ENCODE measurements at regions not wholly inside any gene's neighbourhood (a gene's known extent, or its start where the extent isn't known, plus 50 kb on each side); places are given as distances from the start of the nearest gene placed in this dataset.

DNA sequence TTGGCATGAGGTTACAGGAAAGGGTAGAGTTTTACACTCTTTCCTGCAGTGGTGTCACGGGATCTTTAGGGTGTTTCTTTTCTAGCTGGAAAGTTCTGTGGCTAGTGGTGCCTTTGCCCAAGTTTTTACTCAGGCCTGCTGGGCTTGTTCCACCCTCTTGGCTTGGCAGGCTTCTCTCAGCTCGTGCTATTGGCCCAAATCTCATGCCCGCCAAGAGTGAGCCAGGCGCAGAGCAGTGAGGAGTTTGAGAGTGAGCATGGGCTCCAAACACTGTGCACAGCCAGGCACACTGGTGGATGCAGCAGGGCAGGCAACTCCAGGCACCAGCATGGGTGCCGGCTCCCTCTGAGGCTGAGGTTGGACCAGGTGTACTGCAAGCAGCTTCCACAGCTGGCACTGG, 206.5 kb downstream of the SAMD5 start:
- H3K4me3 ChIP-seq (ENCODE audit: low read depth, low read length) = no peak overlapping the region
- no peak overlapping the region for H2AFZ ChIP-seq (ENCODE audit: low read length, unreplicated experiment)
- no peaks in the 10 kb centered on the region for H3K36me3 ChIP-seq (ENCODE audit: insufficient read depth, low read length)
- no peaks in the 10 kb centered on the region for H3K79me2 ChIP-seq (ENCODE audit: control insufficient read depth, insufficient read depth, low read length, unreplicated experiment)
- H3K27me3 ChIP-seq (ENCODE audit: insufficient read depth, low read length) = no peaks in the 10 kb centered on the region
- no peaks in the 10 kb centered on the region for H3K4me1 ChIP-seq (ENCODE audit: control insufficient read depth, insufficient read depth, low read length, unreplicated experiment)
- no peak overlapping the region for H3K27ac ChIP-seq (ENCODE audit: low read depth, low read length)

DNA sequence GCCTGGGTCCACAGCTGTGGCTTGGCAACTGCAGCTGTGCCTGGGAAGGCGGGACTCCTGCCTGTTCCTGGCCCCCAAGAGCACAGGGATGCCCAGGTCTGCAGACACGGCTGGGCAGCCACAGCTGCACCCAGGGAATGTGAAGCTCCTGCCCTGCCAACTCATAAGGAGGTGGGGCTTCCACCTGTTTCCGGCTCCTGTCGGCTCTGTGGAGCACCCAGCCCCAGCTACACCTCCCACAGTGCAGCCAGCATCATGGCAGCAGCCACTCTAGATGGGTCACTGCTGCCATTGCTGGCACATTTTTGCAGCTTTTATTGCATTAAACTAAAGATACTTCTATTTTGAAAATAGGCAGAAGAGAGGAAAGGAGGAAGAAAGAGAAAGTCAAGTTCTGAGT, 207.9 kb downstream of the SAMD5 start:
- Histone ChIP-seq H3K4me1 (ENCODE audit: control insufficient read depth, insufficient read depth, low read length, unreplicated experiment) (no peaks in the 10 kb centered on the region), H2AFZ (ENCODE audit: low read length, unreplicated experiment) (no peak overlapping the region), H3K36me3 (ENCODE audit: insufficient read depth, low read length) (no peaks in the 10 kb centered on the region), H3K27me3 (ENCODE audit: insufficient read depth, low read length) (no peaks in the 10 kb centered on the region), H3K27ac (ENCODE audit: low read depth, low read length) (no peak overlapping the region), H3K4me3 (ENCODE audit: low read depth, low read length) (no peak overlapping the region), H3K79me2 (ENCODE audit: control insufficient read depth, insufficient read depth, low read length, unreplicated experiment) (no peaks in the 10 kb centered on the region)

DNA sequence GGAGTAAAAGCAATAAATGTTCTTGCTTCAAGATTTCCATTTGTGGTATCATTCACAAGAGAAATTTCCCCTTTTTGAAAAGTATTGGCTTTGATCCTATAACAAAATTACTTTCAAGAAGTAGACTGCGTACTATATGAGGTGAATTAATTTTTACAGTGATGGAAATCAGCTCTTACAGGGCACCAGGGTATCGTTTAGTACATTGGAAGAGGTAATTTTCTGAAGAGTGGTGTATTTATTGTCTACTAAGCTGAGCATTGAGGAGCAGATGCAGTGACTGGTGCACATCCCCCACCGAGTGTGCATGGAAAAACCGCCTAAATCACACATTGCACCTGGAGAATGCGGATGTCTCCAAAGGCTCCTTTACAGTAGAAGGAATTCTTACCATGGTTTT, 209.5 kb downstream of the SAMD5 start:
- no peaks in the 10 kb centered on the region for H3K27me3 ChIP-seq (ENCODE audit: insufficient read depth, low read length)
- H3K4me1 ChIP-seq (ENCODE audit: control insufficient read depth, insufficient read depth, low read length, unreplicated experiment) = no peaks in the 10 kb centered on the region
- no peaks in the 10 kb centered on the region for H3K36me3 ChIP-seq (ENCODE audit: insufficient read depth, low read length)
- H2AFZ ChIP-seq (ENCODE audit: low read length, unreplicated experiment) = no peak overlapping the region
- no peak overlapping the region for H3K4me3 ChIP-seq (ENCODE audit: low read depth, low read length)
- H3K27ac ChIP-seq (ENCODE audit: low read depth, low read length) = no peak overlapping the region
- no peaks in the 10 kb centered on the region for H3K79me2 ChIP-seq (ENCODE audit: control insufficient read depth, insufficient read depth, low read length, unreplicated experiment)

DNA sequence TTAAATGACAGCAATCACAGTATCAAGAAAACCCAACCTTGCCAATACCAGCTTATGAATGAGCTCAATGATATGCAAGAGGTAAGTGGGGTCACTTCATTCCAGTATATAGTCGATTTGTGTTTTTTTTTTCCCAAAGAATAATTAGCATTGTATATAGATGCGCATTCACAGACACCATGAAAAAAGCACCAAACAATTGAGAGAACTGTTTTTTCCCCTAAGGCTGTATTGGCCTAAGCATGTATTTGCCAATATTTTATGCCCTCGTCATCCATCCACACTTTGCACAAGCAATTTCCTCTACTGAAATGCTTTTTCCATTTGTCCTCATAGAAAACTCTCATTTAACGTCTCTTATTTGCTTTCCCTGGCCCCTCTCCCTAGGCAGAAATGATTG, 213.7 kb downstream of the SAMD5 start:
- H3K36me3 ChIP-seq (ENCODE audit: insufficient read depth, low read length) = no peaks in the 10 kb centered on the region
- H3K27ac ChIP-seq (ENCODE audit: low read depth, low read length) = no peak overlapping the region
- no peak overlapping the region for H2AFZ ChIP-seq (ENCODE audit: low read length, unreplicated experiment)
- no peaks in the 10 kb centered on the region for H3K4me1 ChIP-seq (ENCODE audit: control insufficient read depth, insufficient read depth, low read length, unreplicated experiment)
- H3K27me3 ChIP-seq (ENCODE audit: insufficient read depth, low read length) = no peaks in the 10 kb centered on the region
- H3K79me2 ChIP-seq (ENCODE audit: control insufficient read depth, insufficient read depth, low read length, unreplicated experiment) = no peaks in the 10 kb centered on the region
- H3K4me3 ChIP-seq (ENCODE audit: low read depth, low read length) = no peak overlapping the region

DNA sequence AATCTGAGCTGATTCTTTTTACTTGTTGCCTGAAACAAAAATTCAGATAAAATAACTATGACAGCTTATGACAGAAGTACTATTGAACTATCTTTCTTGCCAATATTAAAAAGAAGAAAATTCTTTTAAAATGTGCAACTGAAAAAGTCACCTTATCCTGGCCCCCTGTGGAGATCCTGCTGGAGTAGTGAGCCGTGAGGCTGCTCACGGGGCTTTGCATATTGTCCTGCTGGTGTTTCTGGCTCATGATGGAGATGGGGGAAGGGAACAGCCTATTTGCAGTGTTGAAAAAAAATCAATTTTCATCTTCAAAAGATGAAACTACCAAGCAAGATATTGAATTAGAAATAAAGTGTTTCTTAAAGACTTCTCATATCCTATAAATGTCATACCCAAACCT, 216.0 kb downstream of the SAMD5 start:
- no peaks in the 10 kb centered on the region for H3K36me3 ChIP-seq (ENCODE audit: insufficient read depth, low read length)
- H3K27ac ChIP-seq (ENCODE audit: low read depth, low read length) = no peak overlapping the region
- no peaks in the 10 kb centered on the region for H3K79me2 ChIP-seq (ENCODE audit: control insufficient read depth, insufficient read depth, low read length, unreplicated experiment)
- no peaks in the 10 kb centered on the region for H3K27me3 ChIP-seq (ENCODE audit: insufficient read depth, low read length)
- no peak overlapping the region for H3K4me3 ChIP-seq (ENCODE audit: low read depth, low read length)
- H2AFZ ChIP-seq (ENCODE audit: low read length, unreplicated experiment) = no peak overlapping the region
- H3K4me1 ChIP-seq (ENCODE audit: control insufficient read depth, insufficient read depth, low read length, unreplicated experiment) = no peaks in the 10 kb centered on the region

DNA sequence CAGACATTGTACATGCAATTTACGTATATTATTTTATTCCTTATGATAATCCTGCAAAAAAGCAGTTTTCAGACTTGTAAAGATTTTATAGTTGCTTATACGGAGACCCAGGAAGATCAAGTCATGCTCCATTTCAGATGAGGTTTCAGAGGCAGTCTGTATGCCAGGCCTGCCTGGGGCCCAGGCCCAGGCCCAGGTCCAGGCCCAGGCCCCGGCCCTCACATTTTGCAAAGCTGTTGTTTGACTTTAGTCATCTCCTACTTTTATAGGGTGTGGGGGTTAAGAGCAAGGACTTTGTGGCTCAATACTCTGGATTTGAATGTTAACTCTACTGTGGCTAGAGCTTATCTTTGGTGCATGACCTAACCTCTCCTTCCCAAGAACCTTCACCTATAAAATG, 217.9 kb downstream of the SAMD5 start:
- H2AFZ ChIP-seq (ENCODE audit: low read length, unreplicated experiment) = no peak overlapping the region
- no peaks in the 10 kb centered on the region for H3K4me1 ChIP-seq (ENCODE audit: control insufficient read depth, insufficient read depth, low read length, unreplicated experiment)
- H3K27ac ChIP-seq (ENCODE audit: low read depth, low read length) = no peak overlapping the region
- no peaks in the 10 kb centered on the region for H3K27me3 ChIP-seq (ENCODE audit: insufficient read depth, low read length)
- H3K79me2 ChIP-seq (ENCODE audit: control insufficient read depth, insufficient read depth, low read length, unreplicated experiment) = no peaks in the 10 kb centered on the region
- H3K36me3 ChIP-seq (ENCODE audit: insufficient read depth, low read length) = no peaks in the 10 kb centered on the region
- no peak overlapping the region for H3K4me3 ChIP-seq (ENCODE audit: low read depth, low read length)

DNA sequence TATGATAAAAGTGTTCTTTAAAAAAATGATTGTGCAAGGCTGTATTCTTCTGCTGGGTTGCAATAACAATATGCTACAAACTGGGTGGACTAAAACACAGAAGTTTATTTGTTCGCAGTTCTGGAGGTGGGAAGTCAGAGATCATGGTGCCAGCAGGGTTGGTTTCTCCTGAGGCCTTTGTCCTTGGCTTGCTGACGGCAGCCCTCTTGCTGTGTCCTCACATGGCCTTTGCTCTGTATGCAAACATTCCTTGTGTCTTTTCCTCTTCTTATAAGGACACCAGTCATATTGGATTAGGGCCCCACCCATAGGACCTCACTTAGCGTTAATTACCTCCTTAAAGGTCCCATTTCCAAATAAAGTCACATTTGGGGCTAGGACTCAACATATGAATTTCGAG, 220.4 kb downstream of the SAMD5 start:
- no peak overlapping the region for H2AFZ ChIP-seq (ENCODE audit: low read length, unreplicated experiment)
- no peaks in the 10 kb centered on the region for H3K4me1 ChIP-seq (ENCODE audit: control insufficient read depth, insufficient read depth, low read length, unreplicated experiment)
- no peak overlapping the region for H3K4me3 ChIP-seq (ENCODE audit: low read depth, low read length)
- no peaks in the 10 kb centered on the region for H3K79me2 ChIP-seq (ENCODE audit: control insufficient read depth, insufficient read depth, low read length, unreplicated experiment)
- no peaks in the 10 kb centered on the region for H3K36me3 ChIP-seq (ENCODE audit: insufficient read depth, low read length)
- no peak overlapping the region for H3K27ac ChIP-seq (ENCODE audit: low read depth, low read length)
- H3K27me3 ChIP-seq (ENCODE audit: insufficient read depth, low read length) = no peaks in the 10 kb centered on the region

DNA sequence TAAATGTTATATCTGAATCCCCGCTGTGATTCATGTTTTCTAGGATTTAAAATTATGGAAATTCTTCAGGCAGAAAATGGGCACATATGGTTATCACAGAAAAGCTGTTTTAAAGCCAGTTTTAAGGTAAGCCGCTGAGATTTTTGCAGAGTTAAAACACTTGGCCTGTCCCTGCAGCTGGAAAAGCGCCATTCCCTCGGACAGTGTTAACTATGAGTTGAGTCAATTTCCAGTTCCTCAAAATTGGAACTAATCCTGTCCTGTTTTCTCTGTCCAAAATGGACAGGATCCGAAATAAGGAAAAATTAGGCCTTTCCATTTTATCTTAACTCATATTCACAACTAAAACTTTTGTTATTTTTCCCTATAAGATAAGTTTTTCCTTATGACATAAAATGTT, 225.2 kb downstream of the SAMD5 start:
- no peak overlapping the region for H2AFZ ChIP-seq (ENCODE audit: low read length, unreplicated experiment)
- no peaks in the 10 kb centered on the region for H3K4me1 ChIP-seq (ENCODE audit: control insufficient read depth, insufficient read depth, low read length, unreplicated experiment)
- no peak overlapping the region for H3K4me3 ChIP-seq (ENCODE audit: low read depth, low read length)
- no peak overlapping the region for H3K27ac ChIP-seq (ENCODE audit: low read depth, low read length)
- no peaks in the 10 kb centered on the region for H3K36me3 ChIP-seq (ENCODE audit: insufficient read depth, low read length)
- no peaks in the 10 kb centered on the region for H3K27me3 ChIP-seq (ENCODE audit: insufficient read depth, low read length)
- H3K79me2 ChIP-seq (ENCODE audit: control insufficient read depth, insufficient read depth, low read length, unreplicated experiment) = no peaks in the 10 kb centered on the region

DNA sequence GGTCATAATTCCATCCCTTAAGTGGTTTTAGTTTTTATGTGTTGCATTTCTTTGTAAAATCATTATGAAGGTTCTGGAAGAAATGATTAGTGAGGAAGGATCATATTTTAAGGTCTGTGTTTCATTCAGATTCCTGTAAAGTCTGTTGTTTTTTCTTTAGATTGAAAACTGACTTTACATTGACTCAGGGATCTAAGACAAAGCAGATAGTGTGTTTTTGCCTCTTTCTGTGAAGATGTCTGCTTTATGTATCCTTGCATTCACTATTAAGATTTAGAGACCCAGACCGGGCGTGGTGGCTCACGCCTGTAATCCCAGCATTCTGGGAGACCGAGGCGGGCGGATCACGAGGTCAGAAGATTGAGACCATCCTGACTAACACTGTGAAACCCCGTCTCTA, 225.7 kb downstream of the SAMD5 start:
- Histone ChIP-seq H3K4me1 (ENCODE audit: control insufficient read depth, insufficient read depth, low read length, unreplicated experiment) (no peaks in the 10 kb centered on the region), H3K27ac (ENCODE audit: low read depth, low read length) (no peak overlapping the region), H3K27me3 (ENCODE audit: insufficient read depth, low read length) (no peaks in the 10 kb centered on the region), H3K79me2 (ENCODE audit: control insufficient read depth, insufficient read depth, low read length, unreplicated experiment) (no peaks in the 10 kb centered on the region), H2AFZ (ENCODE audit: low read length, unreplicated experiment) (no peak overlapping the region), H3K4me3 (ENCODE audit: low read depth, low read length) (no peak overlapping the region), H3K36me3 (ENCODE audit: insufficient read depth, low read length) (no peaks in the 10 kb centered on the region)

DNA sequence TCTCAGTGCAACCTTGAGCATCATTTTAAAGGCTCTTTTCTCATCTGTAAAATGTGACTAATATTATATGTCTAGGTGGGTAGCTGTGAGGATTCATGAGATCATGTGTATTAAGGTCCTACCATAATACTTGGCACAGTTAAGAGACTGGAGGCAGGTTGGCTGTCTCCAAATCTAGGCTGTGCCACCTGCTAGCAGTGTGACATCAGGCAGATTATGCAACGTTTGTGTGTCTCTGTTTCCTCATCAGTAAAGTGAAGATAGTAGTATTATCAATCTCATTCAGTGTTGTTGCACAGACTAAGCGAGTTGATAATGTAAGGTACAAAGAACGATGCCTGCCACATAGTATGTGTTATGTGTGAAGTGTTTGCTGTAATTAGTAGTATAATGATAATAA, 227.4 kb downstream of the SAMD5 start:
- no peak overlapping the region for H2AFZ ChIP-seq (ENCODE audit: low read length, unreplicated experiment)
- no peaks in the 10 kb centered on the region for H3K79me2 ChIP-seq (ENCODE audit: control insufficient read depth, insufficient read depth, low read length, unreplicated experiment)
- H3K27ac ChIP-seq (ENCODE audit: low read depth, low read length) = no peak overlapping the region
- no peaks in the 10 kb centered on the region for H3K4me1 ChIP-seq (ENCODE audit: control insufficient read depth, insufficient read depth, low read length, unreplicated experiment)
- H3K27me3 ChIP-seq (ENCODE audit: insufficient read depth, low read length) = no peaks in the 10 kb centered on the region
- H3K4me3 ChIP-seq (ENCODE audit: low read depth, low read length) = no peak overlapping the region
- H3K36me3 ChIP-seq (ENCODE audit: insufficient read depth, low read length) = no peaks in the 10 kb centered on the region

DNA sequence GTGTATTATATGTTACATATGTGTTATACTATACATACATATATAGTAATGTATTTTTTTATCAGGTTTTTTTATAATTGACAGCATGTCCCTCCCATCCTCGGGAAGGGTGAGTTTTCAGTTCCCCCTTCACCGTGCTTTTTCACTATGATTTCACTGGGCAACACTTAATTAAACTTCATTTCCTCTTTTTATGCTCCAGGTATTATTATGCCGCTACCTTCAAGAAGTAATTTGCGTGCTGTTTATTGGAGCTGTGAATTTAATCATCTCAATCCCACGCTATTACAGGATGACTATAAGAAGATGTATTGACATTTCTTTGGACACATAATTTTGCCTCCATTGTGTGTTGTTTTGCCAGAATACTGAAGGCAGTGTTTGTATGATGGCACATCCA, 228.6 kb downstream of the SAMD5 start:
- Histone ChIP-seq H3K4me3 (ENCODE audit: low read depth, low read length) (no peak overlapping the region), H3K79me2 (ENCODE audit: control insufficient read depth, insufficient read depth, low read length, unreplicated experiment) (no peaks in the 10 kb centered on the region), H2AFZ (ENCODE audit: low read length, unreplicated experiment) (no peak overlapping the region), H3K27ac (ENCODE audit: low read depth, low read length) (no peak overlapping the region), H3K36me3 (ENCODE audit: insufficient read depth, low read length) (no peaks in the 10 kb centered on the region), H3K4me1 (ENCODE audit: control insufficient read depth, insufficient read depth, low read length, unreplicated experiment) (no peaks in the 10 kb centered on the region), H3K27me3 (ENCODE audit: insufficient read depth, low read length) (no peaks in the 10 kb centered on the region)

DNA sequence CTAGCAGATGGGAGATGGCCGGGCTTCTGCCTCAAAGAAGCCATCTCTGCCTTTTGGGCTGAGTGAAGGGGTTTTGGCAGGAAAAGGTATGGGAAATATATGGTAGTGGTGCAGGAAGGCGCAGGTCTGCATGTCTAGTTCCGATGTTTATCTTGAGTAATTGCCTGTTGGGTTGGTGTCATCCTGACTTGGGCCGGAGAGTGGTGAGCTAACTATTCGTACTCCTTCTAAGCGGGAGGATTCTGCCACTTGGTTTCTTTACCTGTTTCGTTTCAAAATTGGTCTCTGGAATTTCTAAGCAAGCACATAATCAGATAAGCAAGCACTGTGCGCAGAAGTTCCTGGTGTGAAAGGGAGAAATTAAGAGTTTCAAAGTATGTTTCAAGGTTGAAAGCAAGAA, 229.6 kb downstream of the SAMD5 start:
- no peak overlapping the region for H3K27ac ChIP-seq (ENCODE audit: low read depth, low read length)
- no peak overlapping the region for H3K4me3 ChIP-seq (ENCODE audit: low read depth, low read length)
- no peaks in the 10 kb centered on the region for H3K27me3 ChIP-seq (ENCODE audit: insufficient read depth, low read length)
- H2AFZ ChIP-seq (ENCODE audit: low read length, unreplicated experiment) = no peak overlapping the region
- H3K4me1 ChIP-seq (ENCODE audit: control insufficient read depth, insufficient read depth, low read length, unreplicated experiment) = no peaks in the 10 kb centered on the region
- H3K79me2 ChIP-seq (ENCODE audit: control insufficient read depth, insufficient read depth, low read length, unreplicated experiment) = no peaks in the 10 kb centered on the region
- H3K36me3 ChIP-seq (ENCODE audit: insufficient read depth, low read length) = no peaks in the 10 kb centered on the region

All from ACC112 (cell line).